Right renal cortex interstitium (tissue), 3 donors: ENCODE measurements at regions not wholly inside any gene's neighbourhood (a gene's known extent, or its start where the extent isn't known, plus 50 kb on each side); places are given as distances from the start of the nearest gene placed in this dataset.
"Not testable (repeated sequence)": the region's sequence is repeated elsewhere in the genome, so short reads cannot be mapped to it uniquely, and the experiment has no call there.

Source experiments
- DNase-seq, 3 donors: peaks; one replicate each; pipeline ENCODE4 v3.0.0-alpha.2; 2013; ENCODE audit warnings: low read depth in 3 of 3, low spot score in 2 of 3

GRCh38 chr9:13467157-13467556, 187.7 kb upstream of the MPDZ start:
- DNase-seq = no peak

GRCh38 chr9:13461414-13461991, 182.0 kb upstream of the MPDZ start:
- no peak for DNase-seq

DNA sequence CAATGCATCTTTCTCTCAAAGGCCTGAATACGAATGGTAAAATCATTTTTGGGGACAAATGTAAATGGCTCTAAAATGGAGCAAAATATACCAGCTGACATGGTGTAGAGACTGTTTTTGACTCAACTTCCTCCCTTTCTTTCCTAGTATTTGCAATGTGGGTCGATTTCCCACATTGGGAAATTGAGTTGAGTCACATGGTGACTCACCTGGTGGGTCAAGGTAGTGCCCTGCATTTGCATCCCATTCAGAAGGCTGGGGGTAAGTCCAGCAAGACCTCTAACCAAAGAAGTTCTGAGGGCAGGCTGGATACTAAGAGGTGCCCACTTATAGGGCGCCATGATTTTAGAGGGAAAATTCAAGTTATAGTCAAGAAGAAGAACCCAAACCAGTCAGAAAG, 179.6 kb upstream of the MPDZ start:
- DNase-seq = no peak

GRCh38 chr9:13457795-13458194, 178.3 kb upstream of the MPDZ start:
- no peak for DNase-seq

DNA sequence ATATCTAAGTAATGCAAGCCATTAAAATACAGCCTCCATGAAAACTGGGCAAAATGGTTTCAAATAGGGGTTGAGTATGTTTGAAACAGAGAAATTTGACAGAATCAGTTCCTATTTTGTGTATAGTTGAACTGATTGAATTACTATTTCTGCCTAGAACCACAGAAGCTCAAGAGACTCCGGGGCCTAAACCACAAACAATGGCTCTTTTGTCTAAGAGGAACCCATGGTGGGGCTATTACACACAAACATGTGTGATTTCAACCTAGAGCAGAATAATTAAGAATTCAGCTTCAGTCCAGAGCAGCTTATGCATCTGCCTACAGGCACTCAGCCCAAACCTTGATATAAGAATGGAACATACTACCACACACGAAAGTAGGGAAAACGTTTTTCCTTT, 171.2 kb upstream of the MPDZ start:
- no peak for DNase-seq

- DNase-seq = no peak
These were observed 169.0 kb upstream of the MPDZ start for GRCh38 chr9:13448482-13448881.

DNA sequence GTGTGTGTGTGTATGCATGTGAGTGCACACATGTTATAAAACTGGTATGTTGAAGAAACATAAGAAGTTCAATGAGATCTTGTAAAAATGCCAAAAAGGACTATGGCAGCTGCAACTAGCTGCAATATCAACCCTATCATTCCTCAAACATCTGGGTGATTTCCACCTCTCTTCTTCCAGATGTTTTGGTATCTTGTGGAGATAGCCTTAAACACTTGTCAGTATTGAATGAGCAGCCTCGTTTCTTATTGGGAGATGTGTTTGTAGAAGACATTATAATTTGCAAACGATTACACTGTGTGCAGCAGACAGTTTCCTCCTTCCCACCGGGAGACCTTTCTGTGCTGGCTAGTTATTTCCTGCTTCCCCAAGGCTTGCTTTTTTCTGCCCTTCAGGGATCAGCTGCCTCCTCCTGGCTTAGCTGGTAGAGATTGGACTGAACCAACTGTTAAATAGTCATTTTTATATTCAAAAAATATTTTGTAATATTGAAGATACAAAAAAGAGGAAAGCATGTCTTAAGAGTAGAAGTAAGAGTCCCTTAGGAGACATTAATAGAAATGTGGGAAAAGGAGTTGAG, 168.4 kb upstream of the MPDZ start:
- no peak for DNase-seq

GRCh38 chr9:13446938-13447842, 167.7 kb upstream of the MPDZ start:
- DNase-seq = no peak

GRCh38 chr9:13446286-13446937, 166.9 kb upstream of the MPDZ start:
- no peak for DNase-seq

GRCh38 chr9:13445103-13445500, 165.6 kb upstream of the MPDZ start:
- DNase-seq = no peak

- DNase-seq = no peak
These were observed 165.0 kb upstream of the MPDZ start for GRCh38 chr9:13444245-13445102.

GRCh38 chr9:13443346-13444244, 164.1 kb upstream of the MPDZ start:
- no peak for DNase-seq

GRCh38 chr9:13439685-13440476, 160.4 kb upstream of the MPDZ start:
- DNase-seq = no peak

GRCh38 chr9:13437866-13438265, 158.4 kb upstream of the MPDZ start:
- DNase-seq = no peak

DNA sequence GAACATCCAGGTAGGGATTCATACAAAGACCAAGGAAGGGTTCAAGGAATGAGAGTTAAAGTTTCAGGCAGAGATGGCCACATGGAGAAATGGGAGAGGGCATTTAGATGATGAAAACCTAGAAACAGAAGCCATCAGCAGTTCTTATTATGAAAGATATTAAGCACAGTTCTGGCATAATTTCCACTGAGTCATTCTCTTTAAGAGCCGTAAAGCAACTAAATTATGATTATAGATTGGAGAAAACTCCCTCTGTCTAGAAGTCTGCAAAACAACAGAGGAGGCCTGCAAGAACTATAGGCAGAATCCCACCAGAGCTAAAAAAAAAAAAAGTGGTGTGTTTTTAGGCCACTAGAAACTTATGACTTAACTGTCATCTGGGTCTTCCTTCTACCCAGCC, 157.1 kb upstream of the MPDZ start:
- no peak for DNase-seq

- not testable (repeated sequence) for DNase-seq
These were observed 154.0 kb upstream of the MPDZ start for GRCh38 chr9:13433453-13433852.

- DNase-seq = no peak
These were observed 153.4 kb upstream of the MPDZ start for GRCh38 chr9:13432904-13433303.

DNA sequence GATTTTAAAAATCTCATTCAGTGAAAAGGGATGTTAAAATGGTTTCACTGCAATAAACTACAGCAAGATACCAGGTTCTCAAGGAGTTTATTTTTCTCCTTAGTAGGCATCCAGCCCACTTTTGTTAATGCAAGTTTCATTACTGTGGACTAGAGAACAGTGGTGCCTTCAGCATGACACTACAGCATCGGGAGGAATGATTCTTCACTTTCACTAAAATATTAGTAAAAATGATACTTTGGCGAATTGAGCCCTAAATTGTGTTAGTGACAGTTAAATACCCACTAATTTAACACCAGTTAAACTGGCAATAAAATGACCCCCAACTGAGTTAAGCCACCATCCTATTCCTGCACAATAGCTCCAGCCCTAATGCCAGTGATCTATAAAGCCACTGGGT, 152.2 kb upstream of the MPDZ start:
- DNase-seq = no peak

- no peak for DNase-seq
These were observed 151.7 kb upstream of the MPDZ start for GRCh38 chr9:13431222-13431536.
